GM23338 (cell line): ENCODE measurements at regions not wholly inside any gene's neighbourhood (a gene's known extent, or its start where the extent isn't known, plus 50 kb on each side); places are given as distances from the start of the nearest gene placed in this dataset.

Source experiments
- ATAC-seq: fragments of 200-7000 bp; cut with Tn5 transposase; 3 replicates; pipeline ENCODE4 v1.9.1; 2020
- DNase-seq: peaks from one replicate; pipeline ENCODE4 v3.0.0-alpha.2; 2015; ENCODE audit warnings: low spot score
- H2AFZ ChIP-seq: fragments of 200-600 bp; sonication (generic); 2 replicates; pipeline ENCODE4 v1.8.0; 2016; ENCODE audit warnings: antibody characterized with exemption, mild to moderate bottlenecking, moderate library complexity
- H3F3A ChIP-seq: fragments of 200-600 bp; sonication (generic); replicated peaks from 2 replicates; pipeline ENCODE4 v1.8.0; 2017; ENCODE audit warnings: antibody characterized with exemption, mixed run types, low read depth
- H3K27ac ChIP-seq: fragments of 200-600 bp; sonication (generic); 2 replicates; pipeline ENCODE4 v1.6.1; 2016; ENCODE audit warnings: low read depth
- H3K27me3 ChIP-seq: fragments of 200-600 bp; sonication (generic); 2 replicates; pipeline ENCODE4 v1.8.0; 2016; ENCODE audit warnings: mild to moderate bottlenecking, mixed run types, moderate library complexity; ENCODE audit not compliant: insufficient read depth
- H3K36me3 ChIP-seq: fragments of 200-600 bp; sonication (generic); 2 replicates; pipeline ENCODE4 v1.8.0; 2016; ENCODE audit warnings: mild to moderate bottlenecking; ENCODE audit not compliant: insufficient read depth
- H3K4me1 ChIP-seq: fragments of 200-600 bp; sonication (generic); 2 replicates; pipeline ENCODE4 v1.8.0; 2016; ENCODE audit warnings: mild to moderate bottlenecking, moderate library complexity; ENCODE audit not compliant: insufficient read depth
- H3K4me2 ChIP-seq: fragments of 200-600 bp; sonication (generic); 2 replicates; pipeline ENCODE4 v1.7.1; 2017; ENCODE audit warnings: mixed run types
- H3K4me3 ChIP-seq: fragments of 200-600 bp; sonication (generic); 2 replicates; pipeline ENCODE4 v1.6.1; 2016; ENCODE audit warnings: mixed run types
- H3K79me2 ChIP-seq: fragments of 200-600 bp; sonication (generic); replicated peaks from 2 replicates; pipeline ENCODE4 v1.8.0; 2017; ENCODE audit warnings: mild to moderate bottlenecking; ENCODE audit not compliant: insufficient read depth
- H3K9me2 ChIP-seq: fragments of 200-600 bp; sonication (generic); 2 replicates; pipeline ENCODE4 v1.8.0; 2017; ENCODE audit not compliant: insufficient read depth
- H4K20me1 ChIP-seq: fragments of 200-600 bp; sonication (generic); replicated peaks from 2 replicates; pipeline ENCODE4 v1.8.0; 2017; ENCODE audit warnings: mild to moderate bottlenecking; ENCODE audit not compliant: insufficient read depth
- H3K27ac Mint-ChIP-seq: 2 replicates; pipeline ENCODE4 v1.8.0; 2020; ENCODE audit warnings: inconsistent platforms, mild to moderate bottlenecking, moderate library complexity, mixed read lengths
- H3K27me3 Mint-ChIP-seq: 3 replicates; pipeline ENCODE4 v1.8.0; 2022; ENCODE audit warnings: low read depth, mild to moderate bottlenecking, moderate library complexity, mixed read lengths, inconsistent platforms; ENCODE audit not compliant: insufficient read depth, poor library complexity
- H3K36me3 Mint-ChIP-seq: 3 replicates; pipeline ENCODE4 v1.8.0; 2021; ENCODE audit warnings: low read depth, mild to moderate bottlenecking, inconsistent platforms, moderate library complexity, mixed read lengths
- H3K4me1 Mint-ChIP-seq: 3 replicates; pipeline ENCODE4 v1.8.0; 2020; ENCODE audit warnings: mild to moderate bottlenecking, inconsistent platforms, mixed read lengths
- H3K4me3 Mint-ChIP-seq: 3 replicates; pipeline ENCODE4 v1.8.0; 2021; ENCODE audit warnings: moderate library complexity, mild to moderate bottlenecking, inconsistent platforms, mixed read lengths
- H3K9me3 Mint-ChIP-seq: 3 replicates; pipeline ENCODE4 v1.8.0; 2020; ENCODE audit warnings: moderate library complexity, mild to moderate bottlenecking, inconsistent platforms, mixed read lengths
- CREB1 ChIP-seq: fragments of 250-450 bp; sonication (Bioruptor Pico); IDR thresholded peaks from 2 replicates; pipeline ENCODE4 v1.5.0; 2020; ENCODE audit warnings: low read depth, mild to moderate bottlenecking, moderate library complexity
- EZH2 ChIP-seq: fragments of 200-600 bp; sonication (generic); IDR thresholded peaks from one replicate; pipeline ENCODE4 v1.8.0; 2017; ENCODE audit warnings: antibody characterized with exemption, mild to moderate bottlenecking, low read depth; ENCODE audit not compliant: unreplicated experiment
- EZH2phosphoT487 ChIP-seq: fragments of 200-600 bp; sonication (generic); IDR thresholded peaks from one replicate; pipeline ENCODE4 v1.8.1; 2018; ENCODE audit warnings: antibody characterized with exemption; ENCODE audit not compliant: unreplicated experiment
- JUNB ChIP-seq: IDR thresholded peaks from one replicate; pipeline ENCODE4 v1.6.1; 2016; ENCODE audit warnings: antibody characterized with exemption; ENCODE audit not compliant: unreplicated experiment
- NANOG ChIP-seq: IDR thresholded peaks from 2 replicates; pipeline ENCODE4 v1.6.1; 2016; ENCODE audit warnings: antibody characterized with exemption, borderline replicate concordance
- POLR2AphosphoS5 ChIP-seq: IDR thresholded peaks from 2 replicates; pipeline ENCODE4 v1.6.1; 2016; ENCODE audit warnings: antibody characterized with exemption, low read depth
- STAT1 ChIP-seq: IDR thresholded peaks from one replicate; pipeline ENCODE4 v1.6.1; 2016; ENCODE audit warnings: antibody characterized with exemption; ENCODE audit not compliant: unreplicated experiment
- ZNF114 ChIP-seq: fragments of 250-450 bp; sonication (Bioruptor Pico); IDR thresholded peaks from 2 replicates; pipeline ENCODE4 v1.5.0; 2020; ENCODE audit warnings: mild to moderate bottlenecking, moderate library complexity
- ZNF331 ChIP-seq: fragments of 250-450 bp; sonication (Bioruptor Pico); IDR thresholded peaks from 2 replicates; pipeline ENCODE4 v1.5.0; 2020; ENCODE audit warnings: low read depth, mild to moderate bottlenecking, moderate library complexity
- TF ChIP-seq, protein P1 (sequence below): IDR thresholded peaks from 2 replicates; pipeline ENCODE4 v1.6.1; 2016; ENCODE audit warnings: antibody characterized with exemption
- TF ChIP-seq, protein P2 (sequence below), 2 experiments: fragments of 200-600 bp in 1 of 2; sonication (generic) in 1 of 2; conservative IDR thresholded peaks; 2 replicates each; pipeline versions ENCODE4 v1.5.1 to v1.6.1; 2016 to 2017; ENCODE audit warnings: antibody characterized with exemption in 2 of 2, low read depth in 2 of 2, mild to moderate bottlenecking in 2 of 2, moderate library complexity in 1 of 2
- TF ChIP-seq, protein P3 (sequence below): IDR thresholded peaks from one replicate; pipeline ENCODE4 v1.6.1; 2018; ENCODE audit warnings: antibody characterized with exemption; ENCODE audit not compliant: unreplicated experiment
- TF ChIP-seq, protein P4 (sequence below): fragments of 250-450 bp; sonication (Bioruptor Pico); IDR thresholded peaks from 2 replicates; pipeline ENCODE4 v1.5.0; 2020; ENCODE audit warnings: mild to moderate bottlenecking, moderate library complexity

DNA sequence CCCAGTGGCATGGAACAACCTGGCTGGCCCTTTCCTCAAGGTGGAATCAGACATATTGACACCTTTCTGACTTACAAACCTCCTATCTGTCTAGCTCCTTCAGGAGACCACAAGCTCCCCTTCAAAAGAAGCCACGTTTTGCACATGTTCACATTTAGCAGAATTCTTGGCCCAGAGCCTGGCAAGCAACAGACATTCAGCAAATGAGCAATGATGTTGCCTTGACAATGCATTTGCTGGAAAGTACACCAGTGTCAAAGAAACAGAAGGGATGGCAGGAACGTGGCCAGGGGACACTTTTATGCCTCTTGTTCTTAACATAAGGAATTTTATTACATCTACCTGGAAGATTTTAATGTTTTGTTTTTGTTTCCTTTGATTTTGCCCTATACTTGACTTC, 85.5 kb upstream of the FGF14 start:
- H3K9me3 Mint-ChIP-seq = peaks cover 3% of the 10 kb centered on the region; the same call in 1 of the 3 replicates
- DNase-seq = no peak

More for the DNA sequence above, 85.5 kb upstream of the FGF14 start:
- H3K4me3 Mint-ChIP-seq = no peak overlapping the region
- no peaks in the 10 kb centered on the region for H3K27me3 Mint-ChIP-seq
- H3K4me1 ChIP-seq = no peaks in the 10 kb centered on the region
- no peaks in the 10 kb centered on the region for H4K20me1 ChIP-seq
- no peaks in the 10 kb centered on the region for H3F3A ChIP-seq
- no peaks in the 10 kb centered on the region for H3K36me3 Mint-ChIP-seq
- H2AFZ ChIP-seq = peak overlapping the region; percentile 29; the same call in 1 of the 2 replicates
- no peaks in the 10 kb centered on the region for H3K27me3 ChIP-seq
- ATAC-seq = no peak
- no peaks in the 10 kb centered on the region for H3K4me1 Mint-ChIP-seq
- H3K4me3 ChIP-seq = no peak overlapping the region
- H3K27ac ChIP-seq = no peak overlapping the region
- no peaks in the 10 kb centered on the region for H3K36me3 ChIP-seq
- H3K79me2 ChIP-seq = no peaks in the 10 kb centered on the region
- no peak overlapping the region for H3K4me2 ChIP-seq
- no peak overlapping the region for H3K27ac Mint-ChIP-seq
- H3K9me2 ChIP-seq = no peaks in the 10 kb centered on the region
- TF ChIP-seq, protein P1, sequence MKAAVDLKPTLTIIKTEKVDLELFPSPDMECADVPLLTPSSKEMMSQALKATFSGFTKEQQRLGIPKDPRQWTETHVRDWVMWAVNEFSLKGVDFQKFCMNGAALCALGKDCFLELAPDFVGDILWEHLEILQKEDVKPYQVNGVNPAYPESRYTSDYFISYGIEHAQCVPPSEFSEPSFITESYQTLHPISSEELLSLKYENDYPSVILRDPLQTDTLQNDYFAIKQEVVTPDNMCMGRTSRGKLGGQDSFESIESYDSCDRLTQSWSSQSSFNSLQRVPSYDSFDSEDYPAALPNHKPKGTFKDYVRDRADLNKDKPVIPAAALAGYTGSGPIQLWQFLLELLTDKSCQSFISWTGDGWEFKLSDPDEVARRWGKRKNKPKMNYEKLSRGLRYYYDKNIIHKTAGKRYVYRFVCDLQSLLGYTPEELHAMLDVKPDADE = no peak
- no peak for TF ChIP-seq EZH2
- TF ChIP-seq, protein P2, sequence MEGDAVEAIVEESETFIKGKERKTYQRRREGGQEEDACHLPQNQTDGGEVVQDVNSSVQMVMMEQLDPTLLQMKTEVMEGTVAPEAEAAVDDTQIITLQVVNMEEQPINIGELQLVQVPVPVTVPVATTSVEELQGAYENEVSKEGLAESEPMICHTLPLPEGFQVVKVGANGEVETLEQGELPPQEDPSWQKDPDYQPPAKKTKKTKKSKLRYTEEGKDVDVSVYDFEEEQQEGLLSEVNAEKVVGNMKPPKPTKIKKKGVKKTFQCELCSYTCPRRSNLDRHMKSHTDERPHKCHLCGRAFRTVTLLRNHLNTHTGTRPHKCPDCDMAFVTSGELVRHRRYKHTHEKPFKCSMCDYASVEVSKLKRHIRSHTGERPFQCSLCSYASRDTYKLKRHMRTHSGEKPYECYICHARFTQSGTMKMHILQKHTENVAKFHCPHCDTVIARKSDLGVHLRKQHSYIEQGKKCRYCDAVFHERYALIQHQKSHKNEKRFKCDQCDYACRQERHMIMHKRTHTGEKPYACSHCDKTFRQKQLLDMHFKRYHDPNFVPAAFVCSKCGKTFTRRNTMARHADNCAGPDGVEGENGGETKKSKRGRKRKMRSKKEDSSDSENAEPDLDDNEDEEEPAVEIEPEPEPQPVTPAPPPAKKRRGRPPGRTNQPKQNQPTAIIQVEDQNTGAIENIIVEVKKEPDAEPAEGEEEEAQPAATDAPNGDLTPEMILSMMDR (conservative IDR thresholded peaks at IDR 0.05; ENCODE audit: low read depth in 2 of 2) = no peak
- TF ChIP-seq POLR2AphosphoS5 = no peak
- TF ChIP-seq, protein P3, sequence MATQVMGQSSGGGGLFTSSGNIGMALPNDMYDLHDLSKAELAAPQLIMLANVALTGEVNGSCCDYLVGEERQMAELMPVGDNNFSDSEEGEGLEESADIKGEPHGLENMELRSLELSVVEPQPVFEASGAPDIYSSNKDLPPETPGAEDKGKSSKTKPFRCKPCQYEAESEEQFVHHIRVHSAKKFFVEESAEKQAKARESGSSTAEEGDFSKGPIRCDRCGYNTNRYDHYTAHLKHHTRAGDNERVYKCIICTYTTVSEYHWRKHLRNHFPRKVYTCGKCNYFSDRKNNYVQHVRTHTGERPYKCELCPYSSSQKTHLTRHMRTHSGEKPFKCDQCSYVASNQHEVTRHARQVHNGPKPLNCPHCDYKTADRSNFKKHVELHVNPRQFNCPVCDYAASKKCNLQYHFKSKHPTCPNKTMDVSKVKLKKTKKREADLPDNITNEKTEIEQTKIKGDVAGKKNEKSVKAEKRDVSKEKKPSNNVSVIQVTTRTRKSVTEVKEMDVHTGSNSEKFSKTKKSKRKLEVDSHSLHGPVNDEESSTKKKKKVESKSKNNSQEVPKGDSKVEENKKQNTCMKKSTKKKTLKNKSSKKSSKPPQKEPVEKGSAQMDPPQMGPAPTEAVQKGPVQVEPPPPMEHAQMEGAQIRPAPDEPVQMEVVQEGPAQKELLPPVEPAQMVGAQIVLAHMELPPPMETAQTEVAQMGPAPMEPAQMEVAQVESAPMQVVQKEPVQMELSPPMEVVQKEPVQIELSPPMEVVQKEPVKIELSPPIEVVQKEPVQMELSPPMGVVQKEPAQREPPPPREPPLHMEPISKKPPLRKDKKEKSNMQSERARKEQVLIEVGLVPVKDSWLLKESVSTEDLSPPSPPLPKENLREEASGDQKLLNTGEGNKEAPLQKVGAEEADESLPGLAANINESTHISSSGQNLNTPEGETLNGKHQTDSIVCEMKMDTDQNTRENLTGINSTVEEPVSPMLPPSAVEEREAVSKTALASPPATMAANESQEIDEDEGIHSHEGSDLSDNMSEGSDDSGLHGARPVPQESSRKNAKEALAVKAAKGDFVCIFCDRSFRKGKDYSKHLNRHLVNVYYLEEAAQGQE = no peak
- no peak for TF ChIP-seq ZNF331 (CRISPR knock-in tag)
- no peak for TF ChIP-seq STAT1
- no peak for TF ChIP-seq ZNF114 (CRISPR knock-in tag)
- TF ChIP-seq JUNB = no peak
- TF ChIP-seq CREB1 (CRISPR knock-in tag) = no peak
- no peak for TF ChIP-seq EZH2phosphoT487
- TF ChIP-seq NANOG = no peak
- TF ChIP-seq, protein P4, sequence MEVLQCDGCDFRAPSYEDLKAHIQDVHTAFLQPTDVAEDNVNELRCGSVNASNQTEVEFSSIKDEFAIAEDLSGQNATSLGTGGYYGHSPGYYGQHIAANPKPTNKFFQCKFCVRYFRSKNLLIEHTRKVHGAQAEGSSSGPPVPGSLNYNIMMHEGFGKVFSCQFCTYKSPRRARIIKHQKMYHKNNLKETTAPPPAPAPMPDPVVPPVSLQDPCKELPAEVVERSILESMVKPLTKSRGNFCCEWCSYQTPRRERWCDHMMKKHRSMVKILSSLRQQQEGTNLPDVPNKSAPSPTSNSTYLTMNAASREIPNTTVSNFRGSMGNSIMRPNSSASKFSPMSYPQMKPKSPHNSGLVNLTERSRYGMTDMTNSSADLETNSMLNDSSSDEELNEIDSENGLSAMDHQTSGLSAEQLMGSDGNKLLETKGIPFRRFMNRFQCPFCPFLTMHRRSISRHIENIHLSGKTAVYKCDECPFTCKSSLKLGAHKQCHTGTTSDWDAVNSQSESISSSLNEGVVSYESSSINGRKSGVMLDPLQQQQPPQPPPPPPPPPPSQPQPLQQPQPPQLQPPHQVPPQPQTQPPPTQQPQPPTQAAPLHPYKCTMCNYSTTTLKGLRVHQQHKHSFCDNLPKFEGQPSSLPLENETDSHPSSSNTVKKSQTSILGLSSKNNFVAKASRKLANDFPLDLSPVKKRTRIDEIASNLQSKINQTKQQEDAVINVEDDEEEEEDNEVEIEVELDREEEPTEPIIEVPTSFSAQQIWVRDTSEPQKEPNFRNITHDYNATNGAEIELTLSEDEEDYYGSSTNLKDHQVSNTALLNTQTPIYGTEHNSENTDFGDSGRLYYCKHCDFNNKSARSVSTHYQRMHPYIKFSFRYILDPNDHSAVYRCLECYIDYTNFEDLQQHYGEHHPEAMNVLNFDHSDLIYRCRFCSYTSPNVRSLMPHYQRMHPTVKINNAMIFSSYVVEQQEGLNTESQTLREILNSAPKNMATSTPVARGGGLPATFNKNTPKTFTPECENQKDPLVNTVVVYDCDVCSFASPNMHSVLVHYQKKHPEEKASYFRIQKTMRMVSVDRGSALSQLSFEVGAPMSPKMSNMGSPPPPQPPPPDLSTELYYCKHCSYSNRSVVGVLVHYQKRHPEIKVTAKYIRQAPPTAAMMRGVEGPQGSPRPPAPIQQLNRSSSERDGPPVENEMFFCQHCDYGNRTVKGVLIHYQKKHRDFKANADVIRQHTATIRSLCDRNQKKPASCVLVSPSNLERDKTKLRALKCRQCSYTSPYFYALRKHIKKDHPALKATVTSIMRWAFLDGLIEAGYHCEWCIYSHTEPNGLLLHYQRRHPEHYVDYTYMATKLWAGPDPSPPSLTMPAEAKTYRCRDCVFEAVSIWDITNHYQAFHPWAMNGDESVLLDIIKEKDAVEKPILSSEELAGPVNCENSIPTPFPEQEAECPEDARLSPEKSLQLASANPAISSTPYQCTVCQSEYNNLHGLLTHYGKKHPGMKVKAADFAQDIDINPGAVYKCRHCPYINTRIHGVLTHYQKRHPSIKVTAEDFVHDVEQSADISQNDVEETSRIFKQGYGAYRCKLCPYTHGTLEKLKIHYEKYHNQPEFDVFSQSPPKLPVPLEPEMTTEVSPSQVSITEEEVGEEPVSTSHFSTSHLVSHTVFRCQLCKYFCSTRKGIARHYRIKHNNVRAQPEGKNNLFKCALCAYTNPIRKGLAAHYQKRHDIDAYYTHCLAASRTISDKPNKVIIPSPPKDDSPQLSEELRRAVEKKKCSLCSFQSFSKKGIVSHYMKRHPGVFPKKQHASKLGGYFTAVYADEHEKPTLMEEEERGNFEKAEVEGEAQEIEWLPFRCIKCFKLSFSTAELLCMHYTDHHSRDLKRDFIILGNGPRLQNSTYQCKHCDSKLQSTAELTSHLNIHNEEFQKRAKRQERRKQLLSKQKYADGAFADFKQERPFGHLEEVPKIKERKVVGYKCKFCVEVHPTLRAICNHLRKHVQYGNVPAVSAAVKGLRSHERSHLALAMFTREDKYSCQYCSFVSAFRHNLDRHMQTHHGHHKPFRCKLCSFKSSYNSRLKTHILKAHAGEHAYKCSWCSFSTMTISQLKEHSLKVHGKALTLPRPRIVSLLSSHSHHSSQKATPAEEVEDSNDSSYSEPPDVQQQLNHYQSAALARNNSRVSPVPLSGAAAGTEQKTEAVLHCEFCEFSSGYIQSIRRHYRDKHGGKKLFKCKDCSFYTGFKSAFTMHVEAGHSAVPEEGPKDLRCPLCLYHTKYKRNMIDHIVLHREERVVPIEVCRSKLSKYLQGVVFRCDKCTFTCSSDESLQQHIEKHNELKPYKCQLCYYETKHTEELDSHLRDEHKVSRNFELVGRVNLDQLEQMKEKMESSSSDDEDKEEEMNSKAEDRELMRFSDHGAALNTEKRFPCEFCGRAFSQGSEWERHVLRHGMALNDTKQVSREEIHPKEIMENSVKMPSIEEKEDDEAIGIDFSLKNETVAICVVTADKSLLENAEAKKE (CRISPR knock-in tag) = no peak
